EL (cell line): ENCODE measurements at regions not wholly inside any gene's neighbourhood (a gene's known extent, or its start where the extent isn't known, plus 50 kb on each side); places are given as distances from the start of the nearest gene placed in this dataset.
A peak's percentile ranks its signal among the peaks of the same experiment; 100 is the strongest.

Experiments used
- DNase-seq: peaks from one replicate; pipeline ENCODE4 v3.0.0-alpha.2; 2016

- peak; percentile 99 for DNase-seq
These were observed 207.1 kb downstream of the NFATC2 start for GRCh38 chr20:51335329-51335841.

GRCh38 chr20:51334609-51335008 is 207.9 kb downstream of the NFATC2 start:
- no peak for DNase-seq

- no peak for DNase-seq
These were observed 208.5 kb downstream of the NFATC2 start for GRCh38 chr20:51333971-51334370.

DNA sequence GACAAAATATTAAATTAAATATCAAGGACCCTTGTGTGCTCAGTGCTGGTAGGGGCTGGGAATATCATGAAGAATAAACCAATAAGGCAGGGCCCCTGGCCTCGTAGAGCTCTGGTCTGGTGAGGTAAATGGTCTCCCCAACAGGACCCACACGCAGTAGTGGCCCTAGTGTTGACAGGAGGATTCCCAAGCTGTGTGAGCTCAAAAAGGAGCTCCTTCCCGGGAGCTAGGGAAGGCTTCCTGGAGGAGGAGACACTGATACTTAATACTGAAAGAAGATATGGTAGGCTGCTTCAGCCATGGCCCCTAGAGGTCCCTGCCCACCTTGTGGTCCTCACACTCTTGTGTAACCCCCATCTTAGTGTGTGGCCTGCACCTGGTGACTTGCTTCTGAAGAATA is 209.1 kb downstream of the NFATC2 start:
- DNase-seq = no peak

GRCh38 chr20:51331481-51331880 is 211.0 kb downstream of the NFATC2 start:
- no peak for DNase-seq

DNA sequence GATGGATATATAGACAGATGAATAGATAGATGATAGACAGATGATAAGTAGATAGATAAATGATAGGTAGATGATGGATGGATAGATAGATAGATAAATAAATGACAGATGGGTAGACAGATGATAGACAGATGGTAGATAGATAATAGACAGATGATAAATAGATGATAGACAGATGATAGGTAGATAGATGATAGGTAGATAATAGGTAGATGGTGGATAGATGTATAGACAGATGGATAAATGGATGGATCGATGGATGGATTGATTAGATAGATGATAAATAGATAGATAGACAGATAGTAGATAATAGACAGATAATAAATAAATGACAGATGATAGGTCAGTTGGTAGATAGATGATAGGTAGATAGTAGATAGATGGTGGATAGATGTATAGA is 212.7 kb downstream of the NFATC2 start:
- DNase-seq = no peak

GRCh38 chr20:51327251-51327841 is 215.2 kb downstream of the NFATC2 start:
- peak; percentile 90 for DNase-seq

DNA sequence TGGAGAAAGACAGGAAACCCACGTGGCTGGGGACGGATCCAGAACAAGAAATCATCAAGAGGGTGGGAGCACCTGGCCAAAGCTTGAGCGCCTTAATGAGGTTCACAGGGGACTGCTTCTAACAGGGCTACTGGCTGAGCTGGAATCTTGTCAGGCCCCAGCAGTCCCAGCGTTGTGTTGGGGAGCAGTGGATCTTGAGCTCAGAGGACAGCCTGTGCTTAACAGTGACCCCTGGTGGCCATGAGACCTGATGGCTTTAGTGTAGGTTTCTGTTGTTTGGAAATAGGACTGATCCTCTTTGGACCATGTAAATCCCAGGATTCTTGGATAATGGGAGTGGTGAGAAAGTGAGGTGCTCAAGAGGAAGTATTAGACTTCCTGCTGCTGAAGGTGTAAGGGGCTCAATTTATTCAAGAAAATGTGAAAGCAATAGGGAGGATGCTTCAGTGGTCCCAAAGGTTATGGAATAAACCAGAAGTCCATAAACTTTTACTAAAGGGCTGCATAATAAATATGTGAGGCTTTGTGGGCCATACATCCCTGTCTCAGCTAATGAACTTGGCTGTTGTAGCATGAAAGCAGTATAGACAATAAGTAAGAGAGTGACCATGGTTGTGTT is 216.2 kb downstream of the NFATC2 start:
- DNase-seq = peak; percentile 69

- no peak for DNase-seq
These were observed 220.3 kb downstream of the NFATC2 start for GRCh38 chr20:51322164-51322707.

DNA sequence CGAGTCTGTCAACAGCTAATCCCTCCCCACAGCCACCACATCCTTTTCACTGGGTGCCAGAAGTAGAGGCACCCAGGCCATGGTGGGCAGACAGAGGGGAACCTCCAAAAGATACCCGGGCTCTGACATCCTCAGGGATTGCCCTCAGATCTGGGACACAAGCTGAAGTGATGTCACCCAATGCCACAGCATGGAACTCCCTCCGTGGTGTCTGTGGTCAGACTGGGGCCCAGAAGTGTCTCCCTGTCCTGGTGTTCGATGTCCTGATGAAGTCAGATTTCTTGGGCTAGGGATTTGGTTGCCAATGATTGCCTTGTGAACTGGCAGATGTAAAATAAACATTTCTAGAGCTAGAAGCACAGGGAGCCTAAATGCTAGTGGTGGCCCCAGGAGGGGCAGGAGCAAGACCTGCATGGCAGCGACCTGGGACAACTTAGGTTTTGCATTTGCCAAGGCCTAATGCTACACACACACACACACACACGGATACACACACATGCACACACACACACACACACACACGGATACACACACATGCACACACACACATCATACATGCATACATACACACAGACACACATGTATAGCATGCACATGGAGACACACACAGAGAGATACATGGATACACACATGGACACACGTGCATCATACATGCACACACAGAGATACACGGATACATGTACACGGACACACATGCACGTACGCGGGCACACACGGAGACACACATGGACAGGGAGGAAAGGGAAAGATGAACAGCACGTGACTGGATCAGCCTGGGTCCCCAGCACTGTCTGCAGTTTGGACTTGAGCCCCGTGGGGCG is 221.0 kb downstream of the NFATC2 start:
- no peak for DNase-seq

DNA sequence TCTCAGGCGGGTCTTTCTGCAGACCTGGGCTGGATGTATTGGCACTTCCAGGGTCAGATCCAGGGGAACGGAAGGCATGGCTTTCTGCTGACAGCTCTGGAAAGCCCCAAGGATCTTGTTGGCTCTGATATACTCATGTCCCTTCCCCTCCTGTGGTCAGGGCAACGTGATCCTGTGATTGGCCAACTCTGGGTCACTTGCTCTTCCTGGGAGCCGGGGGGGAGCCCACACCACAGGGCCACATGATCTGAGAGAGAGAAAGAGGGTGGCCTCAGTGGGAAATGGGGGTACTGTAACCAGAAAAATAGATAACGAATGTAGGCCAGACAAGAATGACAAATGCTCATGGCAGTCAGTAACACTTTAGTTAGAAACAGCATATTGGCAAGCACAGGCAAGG is 223.0 kb downstream of the NFATC2 start:
- DNase-seq = no peak

GRCh38 chr20:51318058-51318949 is 224.2 kb downstream of the NFATC2 start:
- peak; percentile 31 for DNase-seq

DNA sequence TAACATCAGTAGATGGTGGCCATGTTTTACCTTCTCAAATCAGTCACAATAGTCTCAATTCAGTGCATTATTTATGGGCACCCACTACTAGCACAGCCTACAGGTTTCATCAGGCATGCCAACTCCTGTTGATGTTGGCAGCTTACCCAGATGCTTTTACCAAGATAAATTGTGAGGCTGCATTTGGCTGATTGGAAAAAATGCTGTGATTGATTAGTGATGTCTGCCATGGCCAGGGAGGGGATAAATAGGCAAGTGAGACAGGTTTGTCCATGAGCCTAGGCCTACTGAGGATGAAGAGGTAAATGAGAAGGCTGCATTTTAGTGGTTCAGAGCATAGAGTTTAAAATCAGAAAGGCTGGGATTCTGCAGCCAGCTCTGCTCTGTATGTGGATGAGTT is 227.1 kb downstream of the NFATC2 start:
- no peak for DNase-seq

DNA sequence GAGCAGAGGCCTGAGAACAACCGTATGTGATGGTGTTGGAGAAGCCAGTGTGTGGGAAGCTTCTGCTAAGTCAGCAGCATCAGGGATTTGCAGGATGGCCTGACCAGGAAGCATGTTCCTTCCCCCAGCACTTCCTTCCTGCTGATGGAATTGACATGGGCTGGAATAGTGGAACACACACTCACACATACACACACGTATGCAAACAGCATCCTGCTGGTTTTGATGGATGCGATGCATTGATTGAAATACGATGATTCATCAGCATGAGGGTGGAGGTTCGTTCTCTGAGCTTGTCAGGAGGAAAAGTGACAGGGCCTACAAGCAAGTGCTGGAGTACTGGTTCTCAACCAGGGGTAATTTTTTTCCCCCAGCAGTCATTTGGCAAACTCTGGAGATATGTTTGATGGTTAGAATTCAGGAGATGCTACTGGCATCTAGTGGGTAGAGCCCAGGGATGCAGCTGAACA is 229.1 kb downstream of the NFATC2 start:
- no peak for DNase-seq

- DNase-seq = no peak
These were observed 230.1 kb downstream of the NFATC2 start for GRCh38 chr20:51312480-51312783.

GRCh38 chr20:51311636-51312479 is 230.7 kb downstream of the NFATC2 start:
- peak; percentile 39 for DNase-seq

- no peak for DNase-seq
These were observed 232.3 kb downstream of the NFATC2 start for GRCh38 chr20:51310216-51310615.

GRCh38 chr20:51309128-51309527 is 233.4 kb downstream of the NFATC2 start:
- no peak for DNase-seq

DNA sequence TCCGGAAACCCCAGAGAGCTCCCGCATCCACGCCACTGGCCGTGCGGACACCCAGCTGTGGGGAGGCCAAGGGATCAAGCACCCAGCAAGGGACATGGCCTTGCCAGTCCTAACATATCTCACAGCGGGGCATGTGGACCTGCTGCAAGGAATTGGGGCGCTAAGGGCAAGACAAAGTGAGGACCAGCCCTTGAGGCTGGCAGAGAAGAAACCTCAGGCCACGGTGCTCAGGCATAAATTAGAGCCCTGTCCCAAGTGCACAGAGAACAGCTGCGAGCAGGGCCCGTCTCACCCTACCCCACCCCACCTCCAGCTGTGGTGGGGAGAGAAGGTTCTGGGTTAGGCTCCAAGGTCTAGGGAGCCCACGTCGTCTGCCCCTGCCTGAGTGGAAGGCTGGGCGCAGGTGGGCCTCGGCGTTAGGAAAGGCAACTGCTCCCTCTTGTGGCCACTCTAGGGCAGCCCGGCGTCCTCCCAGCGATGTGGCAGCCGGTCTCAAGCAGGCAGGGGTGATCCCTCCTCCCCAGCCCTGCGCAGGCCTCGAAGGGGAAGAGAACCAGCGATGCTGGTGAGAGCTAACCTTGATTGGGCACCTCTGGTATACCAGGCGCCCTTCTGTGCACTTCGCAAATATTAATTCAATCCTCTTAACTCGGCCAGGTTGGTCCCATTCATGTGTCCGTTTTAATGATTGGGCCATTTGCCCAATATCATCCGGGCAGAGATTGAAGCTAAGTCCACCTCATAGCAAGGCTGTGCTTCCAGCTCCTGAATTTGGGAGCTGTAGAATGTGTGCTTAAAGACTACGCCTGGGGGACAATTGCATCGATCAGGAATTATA is 235.8 kb downstream of the NFATC2 start:
- DNase-seq = peak; percentile 71

DNA sequence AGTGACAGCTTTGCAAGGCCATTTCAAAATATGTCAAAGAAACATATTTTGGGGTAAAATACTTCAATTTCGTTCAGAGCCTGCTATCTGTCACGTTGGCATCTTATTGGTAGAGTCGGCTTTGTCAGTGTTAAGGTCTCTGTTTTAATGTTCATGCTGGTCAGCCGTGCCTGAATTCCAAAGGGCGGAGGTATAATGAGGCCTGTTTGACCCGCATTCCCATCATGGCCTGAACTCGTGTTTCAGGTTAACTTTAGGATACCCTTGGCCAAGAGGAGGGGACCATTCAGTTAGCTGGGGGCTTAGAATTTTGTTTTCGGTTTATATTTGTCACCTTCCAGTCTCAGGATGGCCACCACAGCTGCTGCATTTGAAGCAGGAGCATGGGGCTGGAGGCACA is 236.4 kb downstream of the NFATC2 start:
- no peak for DNase-seq
